HG03060 (cell line): ENCODE measurements at regions not wholly inside any gene's neighbourhood (a gene's known extent, or its start where the extent isn't known, plus 50 kb on each side); places are given as distances from the start of the nearest gene placed in this dataset.

Experiments used
- ATAC-seq: cut with Tn5 transposase; IDR thresholded peaks from one replicate; pipeline ENCODE4 v1.9.1; 2021; ENCODE audit warnings: low read depth, moderate number of reproducible peaks; ENCODE audit not compliant: unreplicated experiment

- ATAC-seq = no peak
Observed at GRCh38 chr10:57807906-57808305, 459.8 kb downstream of the IPMK start.

- no peak for ATAC-seq
Observed at GRCh38 chr10:57806675-57807074, 461.0 kb downstream of the IPMK start.

DNA sequence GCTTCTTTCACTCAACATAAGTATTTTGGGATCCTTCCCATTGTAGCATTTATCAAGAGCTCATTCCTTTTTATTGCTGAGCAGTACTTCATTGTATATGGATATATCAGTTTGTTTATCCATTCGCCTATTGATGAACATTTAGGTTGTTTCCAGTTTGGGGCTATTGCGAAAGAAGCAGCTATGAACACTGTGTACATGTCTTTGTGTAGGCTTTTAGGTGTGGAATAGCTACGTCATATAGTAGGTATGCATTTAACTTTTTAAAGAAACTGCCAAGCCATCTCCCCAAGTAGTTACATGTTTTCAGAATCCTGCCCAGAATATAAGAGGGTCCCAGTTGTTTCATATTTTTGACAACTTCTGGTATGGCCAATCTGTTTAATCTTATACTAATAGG, 468.1 kb downstream of the IPMK start:
- ATAC-seq = no peak

- ATAC-seq = no peak
Observed at GRCh38 chr10:57798830-57799229, 468.9 kb downstream of the IPMK start.

DNA sequence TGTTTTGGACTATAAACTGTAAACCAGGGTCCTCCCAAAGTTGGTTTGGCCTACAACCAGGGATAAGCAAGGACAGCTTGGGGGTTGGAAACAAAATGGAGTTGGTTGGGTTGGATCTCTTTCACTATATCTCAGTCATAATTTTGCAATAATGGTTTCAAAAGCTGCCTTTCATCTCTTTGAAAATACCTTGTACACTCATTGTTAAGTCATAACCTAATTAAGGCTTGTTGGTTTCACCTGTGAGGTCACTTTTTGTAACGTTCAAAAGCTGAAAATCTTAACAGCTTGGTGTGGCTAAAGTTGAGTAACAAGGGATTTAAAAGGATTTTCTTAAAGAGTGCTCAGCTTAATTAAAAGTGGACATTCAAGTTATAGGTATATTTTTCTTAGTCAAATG, 476.1 kb downstream of the IPMK start:
- ATAC-seq = no peak

- no peak for ATAC-seq
Observed at GRCh38 chr10:57790703-57791102, 477.0 kb downstream of the IPMK start.

- ATAC-seq = no peak
Observed at GRCh38 chr10:57788117-57788516, 479.6 kb downstream of the IPMK start.

DNA sequence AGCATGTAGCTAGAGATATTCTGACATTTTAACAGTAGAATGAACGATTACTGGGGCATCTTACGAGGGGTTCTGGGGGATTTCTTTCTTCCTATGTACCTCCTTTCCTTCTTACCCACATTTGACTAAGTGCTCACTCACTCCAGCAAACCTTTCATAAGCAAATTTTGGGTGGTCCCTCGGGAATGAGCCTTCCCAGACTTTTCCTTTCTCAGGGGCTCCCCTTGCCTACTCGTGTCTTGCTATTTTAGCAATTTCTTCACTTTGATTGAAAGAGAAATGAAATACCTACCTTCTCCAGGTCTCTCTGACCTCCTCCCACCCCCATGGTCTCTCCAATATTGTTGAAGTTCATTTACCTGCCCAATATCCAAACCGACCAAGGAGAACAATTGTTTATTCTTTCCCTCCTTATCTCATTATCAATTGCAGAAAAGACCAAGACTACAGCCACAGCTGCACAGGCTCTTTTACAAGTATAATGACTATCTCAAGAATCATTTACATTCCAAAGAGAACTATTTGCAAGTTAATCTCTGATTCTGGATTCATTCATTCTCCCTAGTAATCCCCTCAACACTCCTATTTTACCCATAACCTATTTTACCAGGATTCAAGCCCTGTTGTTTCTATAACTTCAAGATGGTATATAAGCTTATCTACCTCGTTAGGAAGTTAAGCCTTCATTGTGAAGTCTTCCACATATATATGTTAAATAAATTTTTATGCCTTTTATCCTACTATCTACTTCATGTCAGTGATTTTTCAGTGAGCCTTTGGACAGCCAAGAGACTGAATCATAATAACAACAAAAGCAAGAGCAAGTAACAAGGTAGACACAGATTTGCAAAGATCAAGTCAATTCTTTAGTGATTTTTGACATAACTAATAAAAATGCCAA, 480.6 kb downstream of the IPMK start:
- ATAC-seq = no peak

DNA sequence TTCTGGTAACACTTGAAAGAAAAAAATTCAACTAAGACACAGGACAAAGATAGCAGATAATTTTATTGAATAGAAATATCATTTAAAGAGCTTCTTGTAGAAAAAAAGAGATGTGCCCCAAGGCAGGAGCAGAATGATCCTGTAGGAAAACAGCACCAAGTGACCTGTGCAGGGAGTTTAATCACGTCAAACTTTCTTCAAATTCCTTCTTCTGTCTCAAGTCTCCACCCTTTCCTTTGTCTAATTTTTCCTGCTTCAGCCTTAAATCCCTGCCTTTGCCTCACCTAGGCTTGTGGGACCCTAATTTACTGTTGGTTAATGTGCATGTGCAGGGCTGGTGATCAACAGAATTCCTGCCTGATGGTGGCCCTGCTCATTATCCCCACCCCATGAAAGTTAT, 481.4 kb downstream of the IPMK start:
- no peak for ATAC-seq

DNA sequence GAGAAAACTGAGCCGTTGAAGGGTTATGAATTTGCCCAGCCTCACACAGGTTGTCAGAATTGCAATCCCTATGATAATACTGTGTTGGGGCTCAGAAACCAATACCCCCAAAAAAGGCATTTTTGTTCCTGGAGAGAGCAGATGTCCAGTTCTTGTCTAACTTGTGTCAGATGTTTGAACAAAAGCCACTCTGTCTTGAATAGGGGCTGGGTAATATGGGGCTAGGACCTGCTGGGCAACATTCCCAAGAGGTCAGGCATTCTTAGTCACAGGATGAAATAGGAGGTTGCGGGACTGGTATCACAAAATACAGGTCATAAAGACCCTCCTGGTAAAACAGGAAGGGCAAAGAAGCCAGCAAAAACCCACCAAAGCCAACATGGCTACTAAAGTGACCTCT, 482.1 kb downstream of the IPMK start:
- ATAC-seq = no peak

GRCh38 chr10:57785068-57785467, 482.6 kb downstream of the IPMK start:
- ATAC-seq = no peak

GRCh38 chr10:57776688-57777432, 490.8 kb downstream of the IPMK start:
- no peak for ATAC-seq

DNA sequence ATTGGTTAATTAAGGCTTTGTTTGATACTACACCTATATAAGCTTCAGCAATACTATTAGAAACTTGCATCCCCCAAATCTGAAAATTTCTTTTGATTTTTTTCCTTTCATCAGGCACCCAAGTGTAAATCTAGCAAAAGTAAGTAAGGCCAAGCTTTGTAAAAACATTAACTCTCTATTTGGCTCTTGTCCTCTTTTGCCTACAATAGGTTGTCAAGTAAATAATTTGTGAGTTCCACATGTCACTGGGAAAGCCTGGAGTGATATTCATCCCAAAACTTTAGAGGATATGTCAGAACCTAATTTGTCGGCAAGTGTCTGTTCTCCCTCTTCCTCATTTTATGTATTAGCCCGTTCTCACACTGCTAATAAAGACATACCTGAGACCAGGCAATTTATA, 492.4 kb downstream of the IPMK start:
- no peak for ATAC-seq

- ATAC-seq = no peak
Observed at GRCh38 chr10:57769298-57769697, 498.4 kb downstream of the IPMK start.

DNA sequence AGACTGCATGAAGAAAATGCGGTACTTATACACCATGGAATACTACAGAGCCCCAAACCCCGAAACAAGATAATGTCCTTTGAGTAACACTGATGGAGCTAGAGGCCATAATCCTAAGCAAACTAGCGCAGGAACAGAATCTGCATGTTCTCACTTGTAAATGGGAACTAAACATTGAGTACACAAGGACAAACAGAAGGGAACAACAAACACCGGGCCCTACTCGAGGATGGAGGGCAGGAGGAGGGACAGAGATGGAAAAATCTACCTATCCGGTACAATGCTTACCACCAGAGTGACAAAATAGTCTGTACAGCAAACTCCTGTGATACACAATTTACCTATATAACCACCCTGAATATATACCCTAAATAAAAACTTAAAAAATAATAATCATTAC, 507.9 kb downstream of the IPMK start:
- no peak for ATAC-seq

DNA sequence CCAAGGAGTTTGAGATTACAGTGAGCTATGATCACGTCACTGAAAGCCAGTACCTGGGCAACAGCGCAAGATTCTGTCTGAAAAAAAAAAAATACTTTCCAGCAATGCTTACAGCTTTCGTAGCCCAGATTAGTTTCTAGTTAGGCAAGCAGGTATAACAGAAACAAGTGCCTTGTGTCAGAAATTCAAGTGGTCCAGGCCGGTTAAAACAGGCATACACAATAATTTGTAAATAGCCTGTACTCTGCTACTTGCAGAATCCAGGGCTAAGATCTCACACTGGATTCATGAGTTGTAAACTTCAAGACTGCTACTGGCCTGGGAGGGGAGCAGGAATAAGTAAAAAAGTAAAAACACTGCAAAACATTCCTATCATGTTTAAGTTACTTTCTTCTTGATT, 512.9 kb downstream of the IPMK start:
- ATAC-seq = no peak

DNA sequence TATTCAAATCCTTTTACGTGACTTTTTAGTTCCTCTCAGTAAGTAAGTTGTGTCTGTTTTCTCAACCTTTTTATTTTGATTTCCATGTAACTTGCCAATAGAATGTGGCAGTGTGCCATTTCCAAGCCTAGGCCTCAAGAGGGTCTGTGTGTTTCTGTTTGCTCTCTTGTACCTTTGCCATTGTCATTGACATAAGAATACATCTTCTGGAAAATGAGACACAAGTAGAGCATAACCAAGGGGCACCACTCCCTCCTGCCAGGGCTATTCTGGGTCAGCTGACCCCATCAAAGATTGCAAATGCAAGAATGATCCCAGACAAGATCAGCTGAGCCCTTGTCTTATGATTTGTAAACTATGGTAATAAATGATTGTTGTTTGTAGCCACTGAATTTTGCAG, 524.0 kb downstream of the IPMK start:
- ATAC-seq = no peak

GRCh38 chr10:57741751-57742150, 525.9 kb downstream of the IPMK start:
- ATAC-seq = no peak

- no peak for ATAC-seq
Observed at GRCh38 chr10:57723305-57723704, 544.4 kb downstream of the IPMK start.

- no peak for ATAC-seq
Observed at GRCh38 chr10:57716884-57717283, 550.8 kb downstream of the IPMK start.

GRCh38 chr10:57715233-57715632, 552.5 kb downstream of the IPMK start:
- no peak for ATAC-seq

GRCh38 chr10:57707300-57707658, 560.4 kb downstream of the IPMK start:
- ATAC-seq = no peak
